ENCODE measurements at regions not wholly inside any gene's neighbourhood (a gene's known extent, or its start where the extent isn't known, plus 50 kb on each side); places are given as distances from the start of the nearest gene placed in this dataset.

DNA sequence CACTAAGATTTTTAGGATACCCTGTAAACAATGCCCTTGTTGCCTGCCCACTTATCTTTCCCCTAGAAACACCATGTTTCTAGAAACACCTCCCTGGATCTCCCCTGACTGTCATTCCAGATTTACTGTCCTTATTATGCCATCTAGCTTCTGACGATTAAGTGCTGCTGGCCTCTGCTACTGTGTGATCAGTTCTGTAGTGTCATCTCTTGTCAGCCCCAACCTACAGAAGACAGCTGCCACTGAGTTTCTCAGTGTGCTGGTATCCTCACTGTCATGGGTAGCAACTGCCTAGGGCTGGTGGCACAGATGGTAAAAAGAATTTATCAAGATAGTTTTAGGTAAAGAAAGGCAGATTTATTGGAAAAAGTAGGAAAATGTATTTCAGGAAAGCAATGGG lies 68.7 kb upstream of the WWC2 start:
- no TSS peak for BruUV-seq (replicated peaks)
- H3K27me3 Mint-ChIP-seq (ENCODE audit: unreplicated experiment), result peaks cover 13% of the 10 kb centered on the region
- no peaks in the 10 kb centered on the region for H3K36me3 Mint-ChIP-seq (ENCODE audit: insufficient read depth, unreplicated experiment)
- intact Hi-C loops (cut with micrococcal nuclease; ENCODE audit: unreplicated experiment), result no loop called here
- no peaks in the 10 kb centered on the region for H3K9me3 Mint-ChIP-seq (ENCODE audit: low read depth, unreplicated experiment)
- TF ChIP-seq, protein P1, sequence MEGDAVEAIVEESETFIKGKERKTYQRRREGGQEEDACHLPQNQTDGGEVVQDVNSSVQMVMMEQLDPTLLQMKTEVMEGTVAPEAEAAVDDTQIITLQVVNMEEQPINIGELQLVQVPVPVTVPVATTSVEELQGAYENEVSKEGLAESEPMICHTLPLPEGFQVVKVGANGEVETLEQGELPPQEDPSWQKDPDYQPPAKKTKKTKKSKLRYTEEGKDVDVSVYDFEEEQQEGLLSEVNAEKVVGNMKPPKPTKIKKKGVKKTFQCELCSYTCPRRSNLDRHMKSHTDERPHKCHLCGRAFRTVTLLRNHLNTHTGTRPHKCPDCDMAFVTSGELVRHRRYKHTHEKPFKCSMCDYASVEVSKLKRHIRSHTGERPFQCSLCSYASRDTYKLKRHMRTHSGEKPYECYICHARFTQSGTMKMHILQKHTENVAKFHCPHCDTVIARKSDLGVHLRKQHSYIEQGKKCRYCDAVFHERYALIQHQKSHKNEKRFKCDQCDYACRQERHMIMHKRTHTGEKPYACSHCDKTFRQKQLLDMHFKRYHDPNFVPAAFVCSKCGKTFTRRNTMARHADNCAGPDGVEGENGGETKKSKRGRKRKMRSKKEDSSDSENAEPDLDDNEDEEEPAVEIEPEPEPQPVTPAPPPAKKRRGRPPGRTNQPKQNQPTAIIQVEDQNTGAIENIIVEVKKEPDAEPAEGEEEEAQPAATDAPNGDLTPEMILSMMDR (IDR thresholded peaks at IDR 0.05; ENCODE audit: unreplicated experiment), result no peak
- no peak for DNase-seq
- no peak overlapping the region for H3K27ac Mint-ChIP-seq (ENCODE audit: unreplicated experiment)
- CTCF ChIA-PET, result no interaction called here
- H3K4me3 Mint-ChIP-seq (ENCODE audit: low read depth, unreplicated experiment), result no peak overlapping the region
- H3K4me1 Mint-ChIP-seq (ENCODE audit: low read depth, unreplicated experiment), result no peaks in the 10 kb centered on the region

DNA sequence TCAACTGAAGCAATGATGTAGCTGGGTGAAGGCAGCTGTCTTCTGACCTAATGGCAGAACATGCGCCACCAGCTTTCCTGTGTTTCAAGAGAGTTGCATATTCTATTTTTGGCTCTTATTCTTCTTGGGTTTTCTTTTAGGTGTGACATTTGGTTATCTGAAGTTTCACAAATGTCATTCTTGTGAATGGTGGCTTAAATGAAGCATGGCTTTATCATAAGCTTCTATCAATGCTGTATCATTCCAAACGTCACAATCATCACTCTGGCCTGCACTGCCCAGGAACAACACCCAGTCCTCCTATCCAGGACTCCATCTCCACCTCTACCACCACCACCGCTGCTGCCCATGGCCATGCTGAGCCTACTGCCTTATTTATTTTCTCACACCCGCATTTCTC lies 69.7 kb upstream of the WWC2 start:
- intact Hi-C loops (cut with micrococcal nuclease; ENCODE audit: unreplicated experiment), result no loop called here
- TF ChIP-seq, protein P1 (IDR thresholded peaks at IDR 0.05; ENCODE audit: unreplicated experiment), result no peak
- BruUV-seq (replicated peaks), result no TSS peak
- no peak for DNase-seq
- H3K27me3 Mint-ChIP-seq (ENCODE audit: unreplicated experiment), result peaks cover 19% of the 10 kb centered on the region
- no peak overlapping the region for H3K27ac Mint-ChIP-seq (ENCODE audit: unreplicated experiment)
- H3K9me3 Mint-ChIP-seq (ENCODE audit: low read depth, unreplicated experiment), result no peaks in the 10 kb centered on the region
- H3K4me1 Mint-ChIP-seq (ENCODE audit: low read depth, unreplicated experiment), result no peaks in the 10 kb centered on the region
- H3K36me3 Mint-ChIP-seq (ENCODE audit: insufficient read depth, unreplicated experiment), result no peaks in the 10 kb centered on the region
- H3K4me3 Mint-ChIP-seq (ENCODE audit: low read depth, unreplicated experiment), result no peak overlapping the region
- CTCF ChIA-PET, result no interaction called here

DNA sequence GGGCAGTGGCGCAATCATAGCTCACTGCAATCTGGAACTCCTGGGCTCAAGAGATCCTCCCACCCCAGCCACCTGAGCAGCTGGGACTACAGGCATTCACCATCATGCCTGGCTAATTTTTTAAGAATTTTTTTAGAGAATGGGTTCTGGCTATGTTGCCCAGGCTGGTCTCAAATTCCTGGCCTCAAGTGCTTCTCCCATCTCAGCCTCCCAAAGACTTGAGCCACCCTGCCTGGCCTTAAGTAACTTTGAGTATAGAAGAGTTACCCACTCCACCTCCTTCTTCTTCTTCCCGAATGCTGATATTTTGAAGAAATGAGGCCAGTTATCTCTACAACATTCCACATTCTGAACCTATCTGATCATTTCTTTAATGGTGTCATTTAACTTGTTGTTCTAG lies 72.4 kb upstream of the WWC2 start:
- intact Hi-C loops (cut with micrococcal nuclease; ENCODE audit: unreplicated experiment), result no loop called here
- DNase-seq, result no peak
- BruUV-seq (replicated peaks), result no TSS peak
- Mint-ChIP-seq H3K27me3 (ENCODE audit: unreplicated experiment) (peaks cover 25% of the 10 kb centered on the region), H3K27ac (ENCODE audit: unreplicated experiment) (no peak overlapping the region), H3K4me3 (ENCODE audit: low read depth, unreplicated experiment) (no peak overlapping the region), H3K36me3 (ENCODE audit: insufficient read depth, unreplicated experiment) (no peaks in the 10 kb centered on the region), H3K9me3 (ENCODE audit: low read depth, unreplicated experiment) (no peaks in the 10 kb centered on the region), H3K4me1 (ENCODE audit: low read depth, unreplicated experiment) (no peaks in the 10 kb centered on the region)
- CTCF ChIA-PET, result no interaction called here
- TF ChIP-seq, protein P1 (IDR thresholded peaks at IDR 0.05; ENCODE audit: unreplicated experiment), result no peak

DNA sequence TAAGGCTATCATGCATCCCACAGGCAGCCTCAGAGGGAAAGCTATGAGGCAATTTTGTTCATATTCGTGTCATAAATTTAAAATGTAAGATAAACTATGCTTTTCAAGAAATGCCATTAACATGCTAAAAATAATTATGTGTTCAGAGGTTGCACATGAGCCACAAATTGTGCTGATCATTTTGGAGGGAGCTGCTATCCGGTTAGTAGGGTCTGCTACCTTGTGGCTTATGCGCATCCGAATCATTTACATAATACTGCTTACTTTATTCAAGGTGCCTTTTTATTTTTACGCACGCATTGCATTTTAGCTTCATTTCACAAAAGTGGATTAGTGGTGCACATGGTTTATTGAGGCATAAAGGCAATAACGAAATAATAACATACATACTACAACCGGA lies 76.4 kb upstream of the WWC2 start:
- H3K9me3 Mint-ChIP-seq (ENCODE audit: low read depth, unreplicated experiment), result peaks cover 2% of the 10 kb centered on the region
- peaks cover 15% of the 10 kb centered on the region for H3K27me3 Mint-ChIP-seq (ENCODE audit: unreplicated experiment)
- CTCF ChIA-PET, result no interaction called here
- no peak for DNase-seq
- no peak overlapping the region for H3K4me3 Mint-ChIP-seq (ENCODE audit: low read depth, unreplicated experiment)
- H3K27ac Mint-ChIP-seq (ENCODE audit: unreplicated experiment), result no peak overlapping the region
- no peaks in the 10 kb centered on the region for H3K36me3 Mint-ChIP-seq (ENCODE audit: insufficient read depth, unreplicated experiment)
- TF ChIP-seq, protein P1 (IDR thresholded peaks at IDR 0.05; ENCODE audit: unreplicated experiment), result no peak
- no peaks in the 10 kb centered on the region for H3K4me1 Mint-ChIP-seq (ENCODE audit: low read depth, unreplicated experiment)
- BruUV-seq (replicated peaks), result no TSS peak
- intact Hi-C loops (cut with micrococcal nuclease; ENCODE audit: unreplicated experiment), result no loop called here

DNA sequence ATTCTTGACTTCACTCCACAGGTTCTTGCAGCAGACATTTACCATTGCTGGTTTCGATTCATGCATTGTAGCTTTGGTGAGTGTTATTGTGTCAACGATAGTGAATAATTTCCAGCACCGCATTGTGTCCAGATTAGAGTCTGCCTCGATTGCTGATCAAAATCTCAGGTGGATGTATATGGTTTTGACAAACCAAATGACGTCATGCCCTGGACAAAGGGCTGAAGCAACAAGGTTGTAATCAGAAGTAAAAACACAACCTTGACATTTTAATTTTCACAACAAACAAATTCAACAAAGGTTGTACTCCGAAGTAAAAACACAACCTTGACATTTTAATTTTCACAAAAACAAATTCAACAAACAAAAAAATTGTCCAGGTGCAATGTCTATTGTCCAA lies 81.1 kb upstream of the WWC2 start:
- Mint-ChIP-seq H3K4me3 (ENCODE audit: low read depth, unreplicated experiment) (no peak overlapping the region), H3K4me1 (ENCODE audit: low read depth, unreplicated experiment) (no peaks in the 10 kb centered on the region), H3K36me3 (ENCODE audit: insufficient read depth, unreplicated experiment) (no peaks in the 10 kb centered on the region), H3K27me3 (ENCODE audit: unreplicated experiment) (peaks cover 17% of the 10 kb centered on the region), H3K9me3 (ENCODE audit: low read depth, unreplicated experiment) (peaks cover 2% of the 10 kb centered on the region), H3K27ac (ENCODE audit: unreplicated experiment) (no peak overlapping the region)
- intact Hi-C loops (cut with micrococcal nuclease; ENCODE audit: unreplicated experiment), result no loop called here
- TF ChIP-seq, protein P1 (IDR thresholded peaks at IDR 0.05; ENCODE audit: unreplicated experiment), result no peak
- no TSS peak for BruUV-seq (replicated peaks)
- DNase-seq, result no peak
- CTCF ChIA-PET, result no interaction called here
